ENCODE measurements at regions not wholly inside any gene's neighbourhood (a gene's known extent, or its start where the extent isn't known, plus 50 kb on each side); places are given as distances from the start of the nearest gene placed in this dataset.

GRCh38 chr1:67514786-67515185, 84.6 kb upstream of the SERBP1 start:
- Mint-ChIP-seq H3K4me1 (no peaks in the 10 kb centered on the region), H3K27ac (no peak overlapping the region), H3K36me3 (ENCODE audit: low read depth) (no peaks in the 10 kb centered on the region), H3K9me3 (peaks cover 2% of the 10 kb centered on the region), H3K27me3 (peaks cover 10% of the 10 kb centered on the region), H3K4me3 (no peak overlapping the region)
- ChIA-PET POLR2A (no interaction called here), CTCF (no interaction called here)
- DNase-seq, result no peak

- no peak for DNase-seq
- Mint-ChIP-seq H3K4me1 (no peaks in the 10 kb centered on the region), H3K27ac (no peak overlapping the region), H3K9me3 (peaks cover 2% of the 10 kb centered on the region), H3K36me3 (ENCODE audit: low read depth) (no peaks in the 10 kb centered on the region), H3K4me3 (no peak overlapping the region), H3K27me3 (peaks cover 10% of the 10 kb centered on the region)
- POLR2A ChIA-PET, result no interaction called here
- CTCF ChIA-PET, result no interaction called here
Observed at GRCh38 chr1:67515324-67516080, 85.3 kb upstream of the SERBP1 start.

GRCh38 chr1:67517046-67517445, 86.8 kb upstream of the SERBP1 start:
- Mint-ChIP-seq H3K27ac (no peak overlapping the region), H3K4me3 (no peak overlapping the region), H3K27me3 (peaks cover 10% of the 10 kb centered on the region), H3K4me1 (no peaks in the 10 kb centered on the region), H3K36me3 (ENCODE audit: low read depth) (no peaks in the 10 kb centered on the region), H3K9me3 (peaks cover 2% of the 10 kb centered on the region)
- ChIA-PET POLR2A (no interaction called here), CTCF (interaction anchor here (0.9 to 1.9 kb wide), 4 partner anchors 18 to 305 kb away, joined by 3 to 6 read pairs (median 4); no protein-coding TSS in a partner anchor)
- no peak for DNase-seq

GRCh38 chr1:67522001-67522441, 91.8 kb upstream of the SERBP1 start:
- ChIA-PET POLR2A (no interaction called here), CTCF (interaction anchor here (1.3 kb wide), 1 partner anchor 19 kb away, joined by 3 read pairs; no protein-coding TSS in a partner anchor)
- no peaks in the 10 kb centered on the region for H3K9me3 Mint-ChIP-seq
- no peaks in the 10 kb centered on the region for H3K36me3 Mint-ChIP-seq (ENCODE audit: low read depth)
- peaks cover 6% of the 10 kb centered on the region for H3K27me3 Mint-ChIP-seq
- no peak overlapping the region for H3K27ac Mint-ChIP-seq
- no peak for DNase-seq
- H3K4me3 Mint-ChIP-seq, result no peak overlapping the region
- no peaks in the 10 kb centered on the region for H3K4me1 Mint-ChIP-seq

GRCh38 chr1:67522793-67523192, 92.6 kb upstream of the SERBP1 start:
- Mint-ChIP-seq H3K4me3 (no peak overlapping the region), H3K36me3 (ENCODE audit: low read depth) (no peaks in the 10 kb centered on the region), H3K9me3 (no peaks in the 10 kb centered on the region), H3K27ac (no peak overlapping the region), H3K27me3 (peaks cover 9% of the 10 kb centered on the region), H3K4me1 (no peaks in the 10 kb centered on the region)
- POLR2A ChIA-PET, result no interaction called here
- CTCF ChIA-PET, result interaction anchor here (1.3 kb wide), 1 partner anchor 20 kb away, joined by 3 read pairs; no protein-coding TSS in a partner anchor
- no peak for DNase-seq

GRCh38 chr1:67524143-67525052, 94.2 kb upstream of the SERBP1 start:
- Mint-ChIP-seq H3K9me3 (no peaks in the 10 kb centered on the region), H3K4me3 (no peak overlapping the region), H3K27ac (no peak overlapping the region), H3K27me3 (peaks cover 14% of the 10 kb centered on the region), H3K36me3 (ENCODE audit: low read depth) (no peaks in the 10 kb centered on the region), H3K4me1 (no peaks in the 10 kb centered on the region)
- no peak for DNase-seq
- POLR2A ChIA-PET, result interaction anchor here (0.6 kb wide), 1 partner anchor 796 kb away, joined by 3 read pairs; no protein-coding TSS in a partner anchor
- CTCF ChIA-PET, result interaction anchor here (0.6 to 2.8 kb wide), 4 partner anchors 8 to 24 kb away, joined by 3 to 7 read pairs (median 4); no protein-coding TSS in a partner anchor

- no peaks in the 10 kb centered on the region for H3K36me3 Mint-ChIP-seq (ENCODE audit: low read depth)
Observed at GRCh38 chr1:67525053-67525760, 95.0 kb upstream of the SERBP1 start.

GRCh38 chr1:67528141-67528540, 97.9 kb upstream of the SERBP1 start:
- DNase-seq, result no peak
- POLR2A ChIA-PET, result no interaction called here
- H3K36me3 Mint-ChIP-seq (ENCODE audit: low read depth), result no peaks in the 10 kb centered on the region
- H3K27ac Mint-ChIP-seq, result no peak overlapping the region
- H3K27me3 Mint-ChIP-seq, result peaks cover 12% of the 10 kb centered on the region
- H3K4me1 Mint-ChIP-seq, result no peaks in the 10 kb centered on the region
- H3K4me3 Mint-ChIP-seq, result no peak overlapping the region
- H3K9me3 Mint-ChIP-seq, result peaks cover 6% of the 10 kb centered on the region
- CTCF ChIA-PET, result interaction anchor here (2.4 kb wide), 1 partner anchor 232 kb away, joined by 10 read pairs; no protein-coding TSS in a partner anchor

More at GRCh38 chr1:67525053-67525760, 95.0 kb upstream of the SERBP1 start:
- Mint-ChIP-seq H3K27me3 (peaks cover 14% of the 10 kb centered on the region), H3K4me1 (no peaks in the 10 kb centered on the region), H3K4me3 (no peak overlapping the region), H3K9me3 (no peaks in the 10 kb centered on the region), H3K27ac (no peak overlapping the region)
- CTCF ChIA-PET, result interaction anchor here (1.6 to 2.8 kb wide), 2 partner anchors 10 to 25 kb away, joined by 5 to 7 read pairs; no protein-coding TSS in a partner anchor
- POLR2A ChIA-PET, result no interaction called here
- DNase-seq, result no peak

GRCh38 chr1:67530071-67530470, 99.9 kb upstream of the SERBP1 start:
- no peak overlapping the region for H3K27ac Mint-ChIP-seq
- H3K36me3 Mint-ChIP-seq (ENCODE audit: low read depth), result no peaks in the 10 kb centered on the region
- POLR2A ChIA-PET, result interaction anchor here (0.7 kb wide), 1 partner anchor 257 kb away, joined by 3 read pairs; no protein-coding TSS in a partner anchor
- H3K27me3 Mint-ChIP-seq, result peaks cover 8% of the 10 kb centered on the region
- H3K4me3 Mint-ChIP-seq, result no peak overlapping the region
- CTCF ChIA-PET, result no interaction called here
- H3K4me1 Mint-ChIP-seq, result peaks cover 6% of the 10 kb centered on the region
- peaks cover 6% of the 10 kb centered on the region for H3K9me3 Mint-ChIP-seq
- no peak for DNase-seq

GRCh38 chr1:67532452-67533216, 102.4 kb upstream of the SERBP1 start:
- peaks cover 6% of the 10 kb centered on the region for H3K9me3 Mint-ChIP-seq

GRCh38 chr1:67534627-67535065, 104.4 kb upstream of the SERBP1 start:
- H3K27ac Mint-ChIP-seq, result no peak overlapping the region
- DNase-seq, result no peak
- ChIA-PET POLR2A (interaction anchor here (1.2 kb wide), 1 partner anchor 152 kb away, joined by 3 read pairs; no protein-coding TSS in a partner anchor), CTCF (interaction anchor here (0.6 to 4.8 kb wide), 11 partner anchors 9 to 1607 kb away, joined by 3 to 61 read pairs (median 5); partner anchors contain the start of gene GADD45A)
- H3K4me1 Mint-ChIP-seq, result peaks cover 6% of the 10 kb centered on the region
- no peaks in the 10 kb centered on the region for H3K36me3 Mint-ChIP-seq (ENCODE audit: low read depth)
- H3K27me3 Mint-ChIP-seq, result no peaks in the 10 kb centered on the region
- peaks cover 6% of the 10 kb centered on the region for H3K9me3 Mint-ChIP-seq
- H3K4me3 Mint-ChIP-seq, result no peak overlapping the region

More at GRCh38 chr1:67532452-67533216, 102.4 kb upstream of the SERBP1 start:
- H3K36me3 Mint-ChIP-seq (ENCODE audit: low read depth), result no peaks in the 10 kb centered on the region
- H3K4me1 Mint-ChIP-seq, result peaks cover 6% of the 10 kb centered on the region
- ChIA-PET POLR2A (interaction anchor here (1.2 kb wide), 1 partner anchor 227 kb away, joined by 4 read pairs; no protein-coding TSS in a partner anchor), CTCF (interaction anchor here (0.9 to 4.8 kb wide), 9 partner anchors 8 to 234 kb away, joined by 3 to 61 read pairs (median 4); no protein-coding TSS in a partner anchor)
- no peak for DNase-seq
- H3K27me3 Mint-ChIP-seq, result peaks cover 5% of the 10 kb centered on the region
- no peak overlapping the region for H3K27ac Mint-ChIP-seq
- no peak overlapping the region for H3K4me3 Mint-ChIP-seq

Measured in activated CD4-positive, alpha-beta memory T cell treated with anti-CD3 and anti-CD28 coated beads, Interleukin-2, amount 10 ng/mL, durations not matched to agents 7 days and 5 days (primary cell).